ENCODE measurements at regions not wholly inside any gene's neighbourhood (a gene's known extent, or its start where the extent isn't known, plus 50 kb on each side); places are given as distances from the start of the nearest gene placed in this dataset.
"Not testable (repeated sequence)": the region's sequence is repeated elsewhere in the genome, so short reads cannot be mapped to it uniquely, and the experiment has no call there.

GRCh38 chr6:40823917-40824891 lies 214.8 kb downstream of the UNC5CL start:
- peak in 5 of 10 donors; percentile 3 to 35 (median 10) for DNase-seq
- H3K27ac Mint-ChIP-seq, H3K36me3 Mint-ChIP-seq, H3K4me1 Mint-ChIP-seq, H3K4me3 Mint-ChIP-seq, H3K9me3 Mint-ChIP-seq, POLR2A ChIA-PET, ATAC-seq: not testable (repeated sequence)
- H3K27me3 Mint-ChIP-seq = peaks cover 18 to 32% (median 25%) of the 10 kb centered on the region in 5 donors

GRCh38 chr6:40822619-40823018 lies 216.4 kb downstream of the UNC5CL start:
- Mint-ChIP-seq H3K4me1 (no peaks in the 10 kb centered on the region), H3K4me3 (no peak overlapping the region), H3K9me3 (no peaks in the 10 kb centered on the region), H3K27ac (no peak overlapping the region), H3K27me3 (peaks cover 14 to 30% (median 21%) of the 10 kb centered on the region in 5 donors), H3K36me3 (no peaks in the 10 kb centered on the region)
- ATAC-seq (no peak), DNase-seq (no peak)
- POLR2A ChIA-PET = no interaction called here

DNA sequence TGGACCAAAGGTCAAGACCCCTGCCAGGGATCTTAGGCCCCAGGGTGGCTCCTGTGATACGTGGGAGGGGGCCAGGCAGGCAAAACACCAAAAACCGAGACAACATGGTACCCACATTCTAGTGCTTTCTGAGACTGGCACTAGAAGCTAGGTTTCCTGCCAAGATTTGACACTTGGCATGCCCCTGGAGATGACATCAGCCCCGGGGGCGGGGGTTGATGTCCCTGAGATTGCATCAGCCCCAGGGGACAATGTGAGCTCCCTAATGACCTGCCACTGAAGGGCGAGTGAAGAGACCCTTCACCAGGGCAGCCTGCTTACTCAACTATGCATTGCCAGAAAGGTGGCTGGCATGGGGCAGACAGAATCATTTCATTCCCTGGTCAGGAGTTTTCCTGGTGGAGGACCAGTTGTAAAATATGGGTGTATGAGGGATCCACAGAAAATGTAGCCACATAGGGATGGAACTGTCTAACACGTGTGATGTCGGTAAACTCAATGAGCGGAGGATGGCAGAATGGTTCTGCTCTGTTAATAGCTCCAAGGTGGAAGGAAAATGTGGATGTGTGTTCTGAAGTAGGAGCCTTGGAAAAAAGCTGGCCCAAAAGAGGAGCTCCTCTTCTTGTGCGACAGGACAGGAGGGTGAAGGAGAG lies 219.7 kb downstream of the UNC5CL start:
- Mint-ChIP-seq H3K27ac (no peak overlapping the region), H3K9me3 (no peaks in the 10 kb centered on the region), H3K27me3 (peaks cover 7 to 23% (median 14%) of the 10 kb centered on the region in 5 donors), H3K4me3 (no peak overlapping the region), H3K36me3 (no peaks in the 10 kb centered on the region), H3K4me1 (no peaks in the 10 kb centered on the region)
- ATAC-seq (no peak), DNase-seq (no peak)
- POLR2A ChIA-PET = no interaction called here

DNA sequence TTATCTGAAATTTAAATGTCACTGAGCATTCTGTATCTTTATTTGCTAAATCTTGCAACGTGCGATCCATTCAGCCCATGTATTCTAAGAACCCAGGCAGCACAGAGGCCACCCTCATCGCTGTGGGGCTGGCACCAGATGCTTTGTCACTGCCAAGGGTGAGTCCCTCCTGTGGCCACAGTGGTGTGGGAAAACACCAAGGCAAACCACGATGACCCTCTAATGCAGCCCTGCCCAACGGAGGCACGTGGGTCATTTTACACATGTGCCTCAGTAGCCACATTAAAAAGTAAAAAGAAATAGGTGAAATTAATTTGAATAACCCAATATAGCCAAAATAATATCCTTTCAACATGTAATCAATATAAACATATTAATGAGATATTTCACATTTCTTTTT lies 221.7 kb downstream of the UNC5CL start:
- POLR2A ChIA-PET = no interaction called here
- no peak overlapping the region for H3K4me3 Mint-ChIP-seq

GRCh38 chr6:40816601-40817000 lies 222.4 kb downstream of the UNC5CL start:
- ATAC-seq (no peak), DNase-seq (no peak)
- POLR2A ChIA-PET = no interaction called here
- Mint-ChIP-seq H3K27me3 (peaks cover 1 to 16% (median 10%) of the 10 kb centered on the region in 5 donors), H3K27ac (no peak overlapping the region), H3K4me1 (no peaks in the 10 kb centered on the region), H3K4me3 (peak overlapping the region in 1 of 10 donors; percentile 47), H3K36me3 (no peaks in the 10 kb centered on the region), H3K9me3 (no peaks in the 10 kb centered on the region)

More for the DNA sequence above, 221.7 kb downstream of the UNC5CL start:
- no peak overlapping the region for H3K27ac Mint-ChIP-seq
- ATAC-seq = no peak
- H3K36me3 Mint-ChIP-seq = no peaks in the 10 kb centered on the region
- DNase-seq = no peak
- no peaks in the 10 kb centered on the region for H3K9me3 Mint-ChIP-seq
- no peaks in the 10 kb centered on the region for H3K4me1 Mint-ChIP-seq
- peaks cover 1 to 16% (median 10%) of the 10 kb centered on the region in 5 donors for H3K27me3 Mint-ChIP-seq

DNA sequence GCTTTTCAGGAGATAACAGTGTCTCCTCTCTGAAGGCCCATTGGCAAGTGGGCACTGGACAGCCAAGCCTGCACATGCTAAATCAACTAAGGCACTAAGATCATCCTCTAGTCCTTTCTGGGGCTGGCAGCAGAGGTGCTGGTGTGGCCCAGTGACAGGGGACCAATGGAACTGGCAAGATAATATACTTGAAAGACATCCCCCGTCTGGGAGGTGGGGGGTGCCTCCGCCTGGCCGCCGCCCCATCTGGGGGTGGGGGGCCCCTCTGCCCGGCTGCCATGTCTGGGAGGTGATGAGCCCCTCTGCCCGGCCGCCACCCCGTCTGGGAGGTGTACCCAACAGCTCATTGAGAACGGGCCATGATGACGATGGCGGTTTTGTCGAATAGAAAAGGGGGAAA lies 223.3 kb downstream of the UNC5CL start:
- Mint-ChIP-seq H3K27ac (no peak overlapping the region), H3K9me3 (no peaks in the 10 kb centered on the region), H3K4me1 (no peaks in the 10 kb centered on the region), H3K36me3 (no peaks in the 10 kb centered on the region), H3K4me3 (no peak overlapping the region), H3K27me3 (peaks cover 1 to 16% (median 7%) of the 10 kb centered on the region in 5 donors)
- DNase-seq (no peak), ATAC-seq (no peak)
- POLR2A ChIA-PET = no interaction called here

DNA sequence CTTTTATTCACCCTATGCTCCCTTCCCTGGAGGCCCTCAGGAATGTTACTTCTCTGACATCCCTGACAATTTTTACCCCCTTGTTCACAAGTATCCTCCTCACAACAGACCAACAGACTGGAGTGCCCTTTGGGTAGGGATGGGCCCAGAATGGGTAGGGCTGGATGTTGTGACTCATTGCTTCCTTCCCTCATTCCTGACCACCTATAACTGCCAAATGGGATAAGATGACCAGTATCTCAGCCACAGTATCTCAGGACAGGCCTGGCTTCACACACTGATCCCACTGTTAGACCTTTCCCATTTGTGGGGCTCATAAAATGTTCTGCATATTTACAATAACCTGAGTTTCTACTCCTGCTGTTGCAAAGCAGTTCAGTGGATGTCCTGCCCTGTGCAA lies 223.0 kb upstream of the LRFN2 start:
- ATAC-seq = no peak
- Mint-ChIP-seq H3K4me1 (peaks cover 0 to 8% (median 0%) of the 10 kb centered on the region in 4 donors), H3K27me3 (peaks cover 0 to 2% (median 1%) of the 10 kb centered on the region in 5 donors), H3K9me3 (no peaks in the 10 kb centered on the region), H3K36me3 (no peaks in the 10 kb centered on the region), H3K4me3 (no peak overlapping the region), H3K27ac (no peak overlapping the region)
- POLR2A ChIA-PET = no interaction called here
- DNase-seq = no peak

GRCh38 chr6:40809627-40810026 lies 222.5 kb upstream of the LRFN2 start:
- Mint-ChIP-seq H3K9me3 (no peaks in the 10 kb centered on the region), H3K36me3 (no peaks in the 10 kb centered on the region), H3K4me1 (peaks cover 0 to 12% (median under 1%) of the 10 kb centered on the region in 4 donors), H3K27ac (no peak overlapping the region), H3K27me3 (peaks cover 0 to 4% (median 1%) of the 10 kb centered on the region in 5 donors), H3K4me3 (no peak overlapping the region)
- no peak for ATAC-seq
- DNase-seq = no peak
- POLR2A ChIA-PET = no interaction called here

GRCh38 chr6:40807484-40807883 lies 220.3 kb upstream of the LRFN2 start:
- DNase-seq (no peak), ATAC-seq (no peak)
- no peak overlapping the region for H3K27ac Mint-ChIP-seq
- no peak overlapping the region for H3K4me3 Mint-ChIP-seq
- POLR2A ChIA-PET = no interaction called here
- peaks cover 0 to 4% (median 0%) of the 10 kb centered on the region in 5 donors for H3K27me3 Mint-ChIP-seq
- no peaks in the 10 kb centered on the region for H3K9me3 Mint-ChIP-seq
- H3K36me3 Mint-ChIP-seq = no peaks in the 10 kb centered on the region
- peaks cover 0 to 24% (median under 1%) of the 10 kb centered on the region in 4 donors for H3K4me1 Mint-ChIP-seq

DNA sequence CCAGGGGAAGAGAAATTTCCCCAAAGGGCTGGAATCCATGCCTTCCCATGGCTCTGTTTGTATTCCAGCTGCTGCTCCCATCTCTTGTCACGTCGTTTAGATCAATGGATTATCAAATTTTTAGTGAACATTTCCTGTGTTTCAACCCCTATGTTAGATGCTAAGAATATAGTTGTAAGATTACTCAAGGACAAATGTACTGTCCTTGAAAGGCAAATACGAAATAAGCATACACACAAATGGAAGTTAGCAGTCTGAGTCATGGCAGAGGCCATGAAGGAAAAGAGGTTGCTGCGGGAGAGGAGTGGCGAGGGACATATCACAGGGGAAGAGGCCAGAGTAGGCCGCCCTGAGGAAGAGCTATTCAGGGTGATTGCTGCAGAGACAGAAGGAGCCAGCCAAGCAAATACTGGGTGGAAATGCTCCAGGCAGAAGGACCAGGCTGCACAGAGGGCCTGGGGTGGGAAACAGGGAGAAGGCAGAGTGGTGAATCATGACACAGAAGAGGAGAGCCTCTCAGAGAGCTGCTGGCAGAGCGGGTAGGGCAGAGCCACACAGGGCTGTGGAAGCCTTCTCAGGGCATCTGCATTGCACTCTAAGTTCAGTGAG lies 219.2 kb upstream of the LRFN2 start:
- Mint-ChIP-seq H3K4me1 (peaks cover 0 to 32% (median 2%) of the 10 kb centered on the region in 4 donors), H3K27me3 (peaks cover 0 to 4% (median 0%) of the 10 kb centered on the region in 5 donors), H3K36me3 (no peaks in the 10 kb centered on the region), H3K9me3 (no peaks in the 10 kb centered on the region), H3K4me3 (no peak overlapping the region), H3K27ac (no peak overlapping the region)
- DNase-seq = no peak
- no peak for ATAC-seq
- POLR2A ChIA-PET = no interaction called here

DNA sequence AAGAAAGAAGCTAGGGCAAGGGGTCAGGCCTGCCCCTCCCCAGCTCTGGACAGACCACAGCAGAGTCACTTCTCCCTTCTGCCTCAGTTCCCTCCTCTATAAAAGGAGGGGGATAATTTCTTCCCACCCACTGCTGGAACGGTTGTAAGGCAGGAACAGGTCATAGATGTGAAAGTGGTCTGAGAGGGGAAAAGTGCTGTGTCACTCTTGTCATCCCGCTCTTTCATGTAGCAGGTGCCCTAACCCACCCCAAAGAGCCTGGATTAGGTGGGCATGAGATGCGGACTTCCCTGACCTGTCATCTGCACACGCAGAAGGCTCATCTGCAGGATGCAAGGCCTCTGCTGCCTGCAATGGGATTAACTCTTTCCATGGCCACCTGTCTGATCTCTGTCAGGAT lies 218.2 kb upstream of the LRFN2 start:
- POLR2A ChIA-PET = no interaction called here
- ATAC-seq = no peak
- H3K27ac Mint-ChIP-seq = peak overlapping the region in 1 of 10 donors; percentile 60

DNA sequence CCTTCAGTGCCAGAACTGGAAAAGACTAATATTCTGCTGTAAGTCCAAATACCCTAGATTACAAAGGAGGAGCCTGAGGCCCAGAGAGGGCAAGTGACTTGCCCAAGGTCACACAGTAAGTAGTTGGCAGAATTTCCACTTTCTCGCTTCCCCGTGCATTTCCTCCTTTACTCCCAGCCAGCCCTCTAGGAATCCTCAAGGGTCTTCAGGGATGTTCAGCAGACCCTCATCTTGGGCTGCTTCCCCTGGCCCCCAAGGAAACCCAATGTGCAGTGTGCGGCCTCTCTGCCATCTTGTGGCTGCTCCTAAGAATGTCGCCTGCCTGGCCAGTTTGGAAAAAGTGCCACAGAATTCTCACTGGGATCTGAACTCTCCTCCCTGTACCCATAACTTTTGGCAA lies 217.7 kb upstream of the LRFN2 start:
- Mint-ChIP-seq H3K36me3 (no peaks in the 10 kb centered on the region), H3K27ac (peak overlapping the region in 1 of 10 donors; percentile 60), H3K27me3 (peaks cover 0 to 2% (median 1%) of the 10 kb centered on the region in 5 donors), H3K9me3 (no peaks in the 10 kb centered on the region), H3K4me1 (peaks cover 0 to 33% (median 2%) of the 10 kb centered on the region in 4 donors), H3K4me3 (no peak overlapping the region)
- POLR2A ChIA-PET = no interaction called here
- DNase-seq = no peak
- no peak for ATAC-seq

More for the DNA sequence above, 218.2 kb upstream of the LRFN2 start:
- H3K4me3 Mint-ChIP-seq = no peak overlapping the region
- peaks cover 0 to 33% (median 2%) of the 10 kb centered on the region in 4 donors for H3K4me1 Mint-ChIP-seq
- H3K36me3 Mint-ChIP-seq = no peaks in the 10 kb centered on the region
- no peak for DNase-seq
- peaks cover 0 to 2% (median 0%) of the 10 kb centered on the region in 5 donors for H3K27me3 Mint-ChIP-seq
- no peaks in the 10 kb centered on the region for H3K9me3 Mint-ChIP-seq

All from naive thymus-derived CD8-positive, alpha-beta T cell (primary cell).